Transverse colon (tissue), 4 donors: ENCODE measurements at regions not wholly inside any gene's neighbourhood (a gene's known extent, or its start where the extent isn't known, plus 50 kb on each side); places are given as distances from the start of the nearest gene placed in this dataset.

ENCODE experiments used
- DNase-seq: peaks from one replicate; pipeline ENCODE4 v3.0.0-alpha.2; 2019
- H3K27ac ChIP-seq, 4 donors: fragments of 200-600 bp; sonication (generic); 2 replicates each; pipeline ENCODE4 v1.5.1; 2016 to 2018; ENCODE audit warnings: inconsistent platforms in 4 of 4
- H3K27me3 ChIP-seq: fragments of 200-600 bp; sonication (generic); 2 replicates; pipeline ENCODE4 v1.5.1; 2017; ENCODE audit warnings: inconsistent platforms
- H3K36me3 ChIP-seq, 4 donors: fragments of 200-600 bp; sonication (generic); 2 replicates each; pipeline ENCODE4 v1.5.1; 2017 to 2019; ENCODE audit warnings: inconsistent platforms in 4 of 4
- H3K4me1 ChIP-seq, 4 donors: fragments of 200-600 bp; sonication (generic); 2 replicates each; pipeline ENCODE4 v1.5.1; 2017 to 2020; ENCODE audit warnings: inconsistent platforms in 4 of 4
- H3K4me3 ChIP-seq, 4 donors: fragments of 200-600 bp; sonication (generic); 1 replicate in 1 of 4; 2 replicates in 3 of 4; pipeline versions ENCODE4 v1.5.1 to v1.6.1; 2017 to 2019; ENCODE audit warnings: inconsistent platforms in 4 of 4
- H3K9me3 ChIP-seq, 2 donors: fragments of 200-600 bp; sonication (generic); 2 replicates each; pipeline ENCODE4 v1.5.1; 2017 to 2019; ENCODE audit warnings: inconsistent platforms in 2 of 2
- EP300 ChIP-seq: sonication (generic); formaldehyde crosslinking; IDR thresholded peaks from one replicate; pipeline ENCODE4 v1.6.1; 2017; ENCODE audit warnings: antibody characterized with exemption, low read depth
- POLR2A ChIP-seq: fragments of 450-650 bp; IDR thresholded peaks from one replicate; pipeline ENCODE4 v1.6.1; 2016; ENCODE audit warnings: antibody characterized with exemption, mild to moderate bottlenecking, moderate library complexity
- POLR2AphosphoS5 ChIP-seq, 3 donors: sonication (generic); formaldehyde crosslinking; IDR thresholded peaks; one replicate each; pipeline ENCODE4 v1.6.1; 2016; ENCODE audit warnings: antibody characterized with exemption in 3 of 3
- WGBS, 2 donors: methylation state at CpG; one replicate each; pipeline ENCODE4 v1.1.5; 2018; ENCODE audit warnings: low coverage in 1 of 2; 5-methylcytosine and 5-hydroxymethylcytosine counted together
- in situ Hi-C, 4 donors: fragments of 200-750 bp; cut with MboI; loops; one replicate each; pipeline versions ENCODE4 v1.15.0 to v1.15.1; 2017; ENCODE audit warnings: low sequenced_read_pairs in 3 of 4, low pct_ligation_motif_present in 1 of 4, low pct_unique_long_range_greater_than_20kb in 1 of 4
- intact Hi-C: fragments of 100-400 bp; cut with DNase I; formaldehyde crosslinking; loops from one replicate; pipeline ENCODE4 v1.15.1; 2023; ENCODE audit warnings: low total_unique reads
- TF ChIP-seq, protein P1 (sequence below), 5 experiments: fragments of 200-600 bp in 3 of 5; fragments of 450-650 bp in 2 of 5; sonication (generic) in 3 of 5; IDR thresholded peaks; 1 replicate in 2 of 5; 2 replicates in 3 of 5; pipeline ENCODE4 v1.5.1; 2016 to 2017; ENCODE audit warnings: antibody characterized with exemption in 5 of 5, inconsistent platforms in 3 of 5, mild to moderate bottlenecking in 2 of 5, moderate library complexity in 1 of 5

DNA sequence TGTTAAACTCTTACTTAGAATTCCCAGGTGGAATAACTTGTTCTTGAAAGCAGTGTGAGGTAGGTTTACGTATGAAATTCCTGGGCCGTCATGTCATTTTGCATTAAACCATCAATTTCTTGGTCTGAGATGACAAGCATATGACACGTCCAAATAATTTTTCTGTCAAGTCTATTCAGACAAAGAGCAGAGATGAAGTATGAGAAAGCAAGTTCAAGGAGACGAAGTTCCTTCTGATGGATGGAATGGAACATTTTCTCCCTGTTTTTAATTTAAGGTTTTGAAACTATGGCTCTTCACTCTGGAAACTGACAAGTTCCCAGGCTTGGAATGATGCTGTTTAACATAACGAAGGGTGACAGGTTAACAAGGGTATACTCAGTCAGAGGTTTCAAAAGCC is 252.8 kb upstream of the SFRP2 start:
- Histone ChIP-seq H3K9me3 (no peaks in the 10 kb centered on the region), H3K36me3 (no peaks in the 10 kb centered on the region), H3K4me3 (no peak overlapping the region), H3K27ac (no peak overlapping the region), H3K4me1 (no peaks in the 10 kb centered on the region), H3K27me3 (no peaks in the 10 kb centered on the region)
- intact Hi-C loops (no loop called here), in situ Hi-C loops (no loop called here)
- DNase-seq: no peak
- 75 to 88% methylated on average over 5 of the region's 5 CpGs for WGBS, 2 donors
- TF ChIP-seq POLR2AphosphoS5 (IDR thresholded peaks at IDR 0.05): no peak
- TF ChIP-seq POLR2A: no peak
- TF ChIP-seq, protein P1, sequence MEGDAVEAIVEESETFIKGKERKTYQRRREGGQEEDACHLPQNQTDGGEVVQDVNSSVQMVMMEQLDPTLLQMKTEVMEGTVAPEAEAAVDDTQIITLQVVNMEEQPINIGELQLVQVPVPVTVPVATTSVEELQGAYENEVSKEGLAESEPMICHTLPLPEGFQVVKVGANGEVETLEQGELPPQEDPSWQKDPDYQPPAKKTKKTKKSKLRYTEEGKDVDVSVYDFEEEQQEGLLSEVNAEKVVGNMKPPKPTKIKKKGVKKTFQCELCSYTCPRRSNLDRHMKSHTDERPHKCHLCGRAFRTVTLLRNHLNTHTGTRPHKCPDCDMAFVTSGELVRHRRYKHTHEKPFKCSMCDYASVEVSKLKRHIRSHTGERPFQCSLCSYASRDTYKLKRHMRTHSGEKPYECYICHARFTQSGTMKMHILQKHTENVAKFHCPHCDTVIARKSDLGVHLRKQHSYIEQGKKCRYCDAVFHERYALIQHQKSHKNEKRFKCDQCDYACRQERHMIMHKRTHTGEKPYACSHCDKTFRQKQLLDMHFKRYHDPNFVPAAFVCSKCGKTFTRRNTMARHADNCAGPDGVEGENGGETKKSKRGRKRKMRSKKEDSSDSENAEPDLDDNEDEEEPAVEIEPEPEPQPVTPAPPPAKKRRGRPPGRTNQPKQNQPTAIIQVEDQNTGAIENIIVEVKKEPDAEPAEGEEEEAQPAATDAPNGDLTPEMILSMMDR (IDR thresholded peaks at IDR 0.05): no peak
- TF ChIP-seq EP300: no peak

DNA sequence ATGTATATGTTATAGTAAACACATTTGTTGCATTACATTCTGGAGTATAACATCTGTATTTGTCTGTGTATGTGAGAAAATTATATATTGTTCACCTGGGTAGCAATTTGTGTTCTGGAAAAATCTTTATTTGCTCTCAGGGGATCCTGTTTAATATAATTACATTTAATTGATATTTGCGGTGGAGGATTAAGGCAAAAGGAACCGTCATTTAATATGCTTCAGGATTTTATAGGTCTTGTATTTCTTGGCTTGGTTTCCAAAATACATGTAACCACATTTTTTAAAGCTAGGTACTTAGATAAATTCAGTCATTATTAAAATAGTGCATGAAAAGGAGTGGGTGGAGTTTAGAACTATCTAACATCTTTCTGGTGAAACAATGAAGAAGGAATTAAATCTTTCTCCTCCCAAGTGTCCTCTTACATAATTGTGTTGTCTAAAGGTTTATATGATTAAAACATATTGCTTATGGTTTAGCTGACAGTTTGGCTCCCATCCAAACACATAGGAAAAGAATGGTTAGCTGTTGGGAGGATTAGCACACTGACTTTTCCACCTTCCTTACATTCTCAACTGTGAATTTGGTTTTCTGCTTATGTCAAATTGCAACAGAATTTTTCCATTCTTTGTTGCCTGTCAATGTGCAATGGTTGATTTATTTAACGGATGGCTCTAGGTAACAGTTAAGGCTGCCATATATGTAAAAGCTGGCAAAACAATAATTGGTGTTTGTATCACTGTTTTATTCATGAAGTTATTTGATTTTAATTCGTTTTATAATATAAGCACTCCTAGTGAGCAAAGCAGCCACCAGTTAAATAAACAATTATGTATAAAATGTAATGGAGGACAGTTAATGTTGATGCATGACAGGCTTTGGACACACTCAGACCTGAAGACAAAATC is 250.8 kb upstream of the SFRP2 start:
- Histone ChIP-seq H3K4me1 (no peaks in the 10 kb centered on the region), H3K27me3 (no peaks in the 10 kb centered on the region), H3K36me3 (no peaks in the 10 kb centered on the region), H3K4me3 (no peak overlapping the region), H3K27ac (no peak overlapping the region), H3K9me3 (no peaks in the 10 kb centered on the region)
- intact Hi-C loops: no loop called here
- WGBS, 2 donors: 40 to 70% methylated on average over 4 of the region's 4 CpGs
- in situ Hi-C loops: no loop called here
- no peak for DNase-seq
- no peak for TF ChIP-seq POLR2AphosphoS5 (IDR thresholded peaks at IDR 0.05)

DNA sequence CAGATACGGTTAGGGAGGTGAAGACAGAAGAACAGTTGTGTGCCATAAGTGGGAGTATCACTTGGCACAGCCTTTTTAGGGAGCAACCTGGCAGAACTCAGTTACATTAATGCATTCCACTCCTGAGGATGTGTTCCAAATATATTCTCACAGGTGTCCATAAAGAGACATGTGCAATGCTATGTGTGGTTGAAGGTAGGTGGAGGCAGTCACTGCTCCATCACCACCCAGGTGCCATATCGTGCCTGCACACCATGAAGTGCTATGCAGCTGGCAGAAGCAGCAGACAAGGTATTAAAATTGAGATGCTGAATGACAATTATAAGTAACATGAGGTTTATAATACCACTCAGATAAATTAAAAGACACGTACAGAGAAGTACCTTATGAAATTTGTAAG is 248.0 kb upstream of the SFRP2 start:
- TF ChIP-seq POLR2A: no peak
- no peak for TF ChIP-seq EP300
- no peak for TF ChIP-seq POLR2AphosphoS5 (IDR thresholded peaks at IDR 0.05)
- WGBS, 2 donors: 60 to 88% methylated on average over 3 of the region's 3 CpGs
- no peaks in the 10 kb centered on the region for H3K36me3 ChIP-seq
- H3K4me1 ChIP-seq: no peaks in the 10 kb centered on the region
- DNase-seq: no peak
- H3K9me3 ChIP-seq: peaks cover 0 to 3% of the 10 kb centered on the region in 2 donors
- intact Hi-C loops: no loop called here
- H3K27ac ChIP-seq: no peak overlapping the region
- in situ Hi-C loops: no loop called here
- H3K27me3 ChIP-seq: no peaks in the 10 kb centered on the region
- H3K4me3 ChIP-seq: no peak overlapping the region

DNA sequence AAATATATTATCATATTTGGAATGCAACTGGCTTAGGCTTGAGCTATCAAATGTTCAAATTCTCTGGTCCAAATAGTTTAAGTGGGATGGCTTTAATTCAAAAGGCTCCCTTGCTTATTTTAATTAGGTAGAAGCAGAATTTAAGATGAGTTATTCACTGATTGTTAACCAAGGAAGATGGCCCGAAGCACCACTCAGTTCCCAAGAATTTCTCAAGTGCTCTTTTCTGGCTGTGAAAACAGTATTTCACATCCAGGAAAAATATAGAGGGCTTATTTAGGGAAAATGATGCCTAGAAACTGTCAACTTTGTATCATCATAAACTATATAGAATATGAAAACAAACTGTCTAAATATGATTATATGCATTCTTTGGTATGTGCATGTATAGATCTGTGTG is 246.5 kb upstream of the SFRP2 start:
- intact Hi-C loops: no loop called here
- Histone ChIP-seq H3K4me1 (no peaks in the 10 kb centered on the region), H3K4me3 (no peak overlapping the region), H3K27ac (no peak overlapping the region), H3K27me3 (no peaks in the 10 kb centered on the region), H3K9me3 (peaks cover 0 to 3% of the 10 kb centered on the region in 2 donors), H3K36me3 (no peaks in the 10 kb centered on the region)
- DNase-seq: no peak
- 50 to 67% methylated on average over 1 of the region's 1 CpG for WGBS, 2 donors
- TF ChIP-seq, protein P1 (IDR thresholded peaks at IDR 0.05): no peak
- no peak for TF ChIP-seq POLR2AphosphoS5 (IDR thresholded peaks at IDR 0.05)
- TF ChIP-seq POLR2A: no peak
- no peak for TF ChIP-seq EP300
- in situ Hi-C loops: no loop called here

DNA sequence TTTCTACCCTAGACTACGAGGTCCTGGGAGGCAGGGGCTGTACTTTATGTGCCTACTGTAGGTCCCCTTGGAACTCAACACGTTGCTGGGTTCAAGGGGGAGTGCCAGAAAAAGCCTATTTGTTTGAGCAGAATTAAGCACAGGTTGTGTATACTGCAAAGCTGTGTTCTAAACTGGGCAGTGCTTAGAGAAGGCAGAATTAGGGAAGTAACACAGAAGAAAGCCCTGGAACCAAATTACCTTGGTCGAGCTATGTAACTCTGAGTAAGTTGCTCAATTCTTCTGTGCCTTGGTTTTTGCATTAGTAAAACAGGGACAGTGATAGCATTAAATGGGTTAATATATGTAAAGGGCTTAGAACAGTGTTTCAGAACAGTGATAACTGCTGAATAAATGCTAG is 245.0 kb upstream of the SFRP2 start:
- H3K4me1 ChIP-seq: no peaks in the 10 kb centered on the region
- no peak for DNase-seq
- 75 to 80% methylated on average over 1 to 3 of the region's 3 CpGs for WGBS, 2 donors
- intact Hi-C loops: no loop called here
- no peaks in the 10 kb centered on the region for H3K27me3 ChIP-seq
- no peak overlapping the region for H3K4me3 ChIP-seq
- in situ Hi-C loops: no loop called here
- peaks cover 0 to 3% of the 10 kb centered on the region in 2 donors for H3K9me3 ChIP-seq
- H3K36me3 ChIP-seq: no peaks in the 10 kb centered on the region
- no peak for TF ChIP-seq POLR2A
- TF ChIP-seq, protein P1 (IDR thresholded peaks at IDR 0.05): no peak
- no peak for TF ChIP-seq EP300
- no peak for TF ChIP-seq POLR2AphosphoS5 (IDR thresholded peaks at IDR 0.05)
- no peak overlapping the region for H3K27ac ChIP-seq
